GM23338 (cell line): ENCODE measurements at regions not wholly inside any gene's neighbourhood (a gene's known extent, or its start where the extent isn't known, plus 50 kb on each side); places are given as distances from the start of the nearest gene placed in this dataset.

Experiments
- ATAC-seq: fragments of 200-7000 bp; cut with Tn5 transposase; 3 replicates; pipeline ENCODE4 v1.9.1; 2020
- DNase-seq: peaks from one replicate; pipeline ENCODE4 v3.0.0-alpha.2; 2015; ENCODE audit warnings: low spot score
- H2AFZ ChIP-seq: fragments of 200-600 bp; sonication (generic); 2 replicates; pipeline ENCODE4 v1.8.0; 2016; ENCODE audit warnings: antibody characterized with exemption, mild to moderate bottlenecking, moderate library complexity
- H3F3A ChIP-seq: fragments of 200-600 bp; sonication (generic); replicated peaks from 2 replicates; pipeline ENCODE4 v1.8.0; 2017; ENCODE audit warnings: antibody characterized with exemption, mixed run types, low read depth
- H3K27ac ChIP-seq: fragments of 200-600 bp; sonication (generic); 2 replicates; pipeline ENCODE4 v1.6.1; 2016; ENCODE audit warnings: low read depth
- H3K27me3 ChIP-seq: fragments of 200-600 bp; sonication (generic); 2 replicates; pipeline ENCODE4 v1.8.0; 2016; ENCODE audit warnings: mild to moderate bottlenecking, mixed run types, moderate library complexity; ENCODE audit not compliant: insufficient read depth
- H3K36me3 ChIP-seq: fragments of 200-600 bp; sonication (generic); 2 replicates; pipeline ENCODE4 v1.8.0; 2016; ENCODE audit warnings: mild to moderate bottlenecking; ENCODE audit not compliant: insufficient read depth
- H3K4me1 ChIP-seq: fragments of 200-600 bp; sonication (generic); 2 replicates; pipeline ENCODE4 v1.8.0; 2016; ENCODE audit warnings: mild to moderate bottlenecking, moderate library complexity; ENCODE audit not compliant: insufficient read depth
- H3K4me2 ChIP-seq: fragments of 200-600 bp; sonication (generic); 2 replicates; pipeline ENCODE4 v1.7.1; 2017; ENCODE audit warnings: mixed run types
- H3K4me3 ChIP-seq: fragments of 200-600 bp; sonication (generic); 2 replicates; pipeline ENCODE4 v1.6.1; 2016; ENCODE audit warnings: mixed run types
- H3K79me2 ChIP-seq: fragments of 200-600 bp; sonication (generic); replicated peaks from 2 replicates; pipeline ENCODE4 v1.8.0; 2017; ENCODE audit warnings: mild to moderate bottlenecking; ENCODE audit not compliant: insufficient read depth
- H3K9me2 ChIP-seq: fragments of 200-600 bp; sonication (generic); 2 replicates; pipeline ENCODE4 v1.8.0; 2017; ENCODE audit not compliant: insufficient read depth
- H4K20me1 ChIP-seq: fragments of 200-600 bp; sonication (generic); replicated peaks from 2 replicates; pipeline ENCODE4 v1.8.0; 2017; ENCODE audit warnings: mild to moderate bottlenecking; ENCODE audit not compliant: insufficient read depth
- H3K27ac Mint-ChIP-seq: 2 replicates; pipeline ENCODE4 v1.8.0; 2020; ENCODE audit warnings: inconsistent platforms, mild to moderate bottlenecking, moderate library complexity, mixed read lengths
- H3K27me3 Mint-ChIP-seq: 3 replicates; pipeline ENCODE4 v1.8.0; 2022; ENCODE audit warnings: low read depth, mild to moderate bottlenecking, moderate library complexity, mixed read lengths, inconsistent platforms; ENCODE audit not compliant: insufficient read depth, poor library complexity
- H3K36me3 Mint-ChIP-seq: 3 replicates; pipeline ENCODE4 v1.8.0; 2021; ENCODE audit warnings: low read depth, mild to moderate bottlenecking, inconsistent platforms, moderate library complexity, mixed read lengths
- H3K4me1 Mint-ChIP-seq: 3 replicates; pipeline ENCODE4 v1.8.0; 2020; ENCODE audit warnings: mild to moderate bottlenecking, inconsistent platforms, mixed read lengths
- H3K4me3 Mint-ChIP-seq: 3 replicates; pipeline ENCODE4 v1.8.0; 2021; ENCODE audit warnings: moderate library complexity, mild to moderate bottlenecking, inconsistent platforms, mixed read lengths
- H3K9me3 Mint-ChIP-seq: 3 replicates; pipeline ENCODE4 v1.8.0; 2020; ENCODE audit warnings: moderate library complexity, mild to moderate bottlenecking, inconsistent platforms, mixed read lengths
- CREB1 ChIP-seq: fragments of 250-450 bp; sonication (Bioruptor Pico); IDR thresholded peaks from 2 replicates; pipeline ENCODE4 v1.5.0; 2020; ENCODE audit warnings: low read depth, mild to moderate bottlenecking, moderate library complexity
- CTCF ChIP-seq, 2 experiments: fragments of 200-600 bp in 1 of 2; sonication (generic) in 1 of 2; conservative IDR thresholded peaks; 2 replicates each; pipeline versions ENCODE4 v1.5.1 to v1.6.1; 2016 to 2017; ENCODE audit warnings: antibody characterized with exemption in 2 of 2, low read depth in 2 of 2, mild to moderate bottlenecking in 2 of 2, moderate library complexity in 1 of 2
- ETS1 ChIP-seq: IDR thresholded peaks from 2 replicates; pipeline ENCODE4 v1.6.1; 2016; ENCODE audit warnings: antibody characterized with exemption
- EZH2 ChIP-seq: fragments of 200-600 bp; sonication (generic); IDR thresholded peaks from one replicate; pipeline ENCODE4 v1.8.0; 2017; ENCODE audit warnings: antibody characterized with exemption, mild to moderate bottlenecking, low read depth; ENCODE audit not compliant: unreplicated experiment
- EZH2phosphoT487 ChIP-seq: fragments of 200-600 bp; sonication (generic); IDR thresholded peaks from one replicate; pipeline ENCODE4 v1.8.1; 2018; ENCODE audit warnings: antibody characterized with exemption; ENCODE audit not compliant: unreplicated experiment
- JUNB ChIP-seq: IDR thresholded peaks from one replicate; pipeline ENCODE4 v1.6.1; 2016; ENCODE audit warnings: antibody characterized with exemption; ENCODE audit not compliant: unreplicated experiment
- NANOG ChIP-seq: IDR thresholded peaks from 2 replicates; pipeline ENCODE4 v1.6.1; 2016; ENCODE audit warnings: antibody characterized with exemption, borderline replicate concordance
- POLR2AphosphoS5 ChIP-seq: IDR thresholded peaks from 2 replicates; pipeline ENCODE4 v1.6.1; 2016; ENCODE audit warnings: antibody characterized with exemption, low read depth
- REST ChIP-seq: IDR thresholded peaks from one replicate; pipeline ENCODE4 v1.6.1; 2018; ENCODE audit warnings: antibody characterized with exemption; ENCODE audit not compliant: unreplicated experiment
- STAT1 ChIP-seq: IDR thresholded peaks from one replicate; pipeline ENCODE4 v1.6.1; 2016; ENCODE audit warnings: antibody characterized with exemption; ENCODE audit not compliant: unreplicated experiment
- ZNF114 ChIP-seq: fragments of 250-450 bp; sonication (Bioruptor Pico); IDR thresholded peaks from 2 replicates; pipeline ENCODE4 v1.5.0; 2020; ENCODE audit warnings: mild to moderate bottlenecking, moderate library complexity
- ZNF331 ChIP-seq: fragments of 250-450 bp; sonication (Bioruptor Pico); IDR thresholded peaks from 2 replicates; pipeline ENCODE4 v1.5.0; 2020; ENCODE audit warnings: low read depth, mild to moderate bottlenecking, moderate library complexity
- ZNF462 ChIP-seq: fragments of 250-450 bp; sonication (Bioruptor Pico); IDR thresholded peaks from 2 replicates; pipeline ENCODE4 v1.5.0; 2020; ENCODE audit warnings: mild to moderate bottlenecking, moderate library complexity

GRCh38 chr6:67141005-67141404 is 1434.0 kb upstream of the EYS start:
- Mint-ChIP-seq H3K4me3 (no peak overlapping the region), H3K4me1 (no peaks in the 10 kb centered on the region), H3K27me3 (peaks cover 2% of the 10 kb centered on the region), H3K9me3 (peaks cover 11% of the 10 kb centered on the region), H3K36me3 (no peaks in the 10 kb centered on the region), H3K27ac (no peak overlapping the region)
- no peaks in the 10 kb centered on the region for H4K20me1 ChIP-seq
- H3K27ac ChIP-seq, result no peak overlapping the region
- no peaks in the 10 kb centered on the region for H3K27me3 ChIP-seq
- H3F3A ChIP-seq, result peaks cover 6% of the 10 kb centered on the region
- no peaks in the 10 kb centered on the region for H3K79me2 ChIP-seq
- H3K9me2 ChIP-seq, result no peaks in the 10 kb centered on the region
- DNase-seq (no peak), ATAC-seq (no peak)
- H3K4me2 ChIP-seq, result no peak overlapping the region
- H2AFZ ChIP-seq, result no peak overlapping the region
- no peaks in the 10 kb centered on the region for H3K4me1 ChIP-seq
- no peak overlapping the region for H3K4me3 ChIP-seq
- TF ChIP-seq ZNF331 (CRISPR knock-in tag) (no peak), REST (no peak), JUNB (no peak), ZNF114 (no peak), NANOG (no peak), ETS1 (no peak), EZH2 (no peak), CREB1 (CRISPR knock-in tag) (no peak), POLR2AphosphoS5 (no peak), STAT1 (no peak), EZH2phosphoT487 (no peak), CTCF (conservative IDR thresholded peaks at IDR 0.05; ENCODE audit: low read depth in 2 of 2) (no peak), ZNF462 (CRISPR knock-in tag) (no peak)
- H3K36me3 ChIP-seq, result no peaks in the 10 kb centered on the region
